ENCODE measurements at regions not wholly inside any gene's neighbourhood (a gene's known extent, or its start where the extent isn't known, plus 50 kb on each side); places are given as distances from the start of the nearest gene placed in this dataset.

DNA sequence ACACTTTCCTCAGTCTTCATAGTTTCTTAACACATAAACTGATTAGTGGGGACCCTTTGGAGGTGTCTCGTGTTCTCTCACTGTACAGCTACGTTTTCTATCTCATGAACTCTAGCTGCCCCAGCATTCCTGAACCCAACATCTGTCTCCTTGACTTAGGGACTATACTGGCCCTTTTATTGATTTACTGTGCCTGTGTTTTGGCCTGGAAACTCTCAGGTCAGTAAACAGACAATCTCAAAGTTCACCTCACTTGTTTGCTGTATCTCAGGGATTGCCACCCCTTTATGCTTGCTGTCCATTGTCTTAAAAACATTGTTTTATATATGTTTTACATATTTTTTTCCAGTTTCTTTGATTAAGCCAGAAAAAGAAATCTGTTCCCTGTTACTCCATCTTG lies 222.8 kb downstream of the FAM170A start:
- TF ChIP-seq, protein P1, sequence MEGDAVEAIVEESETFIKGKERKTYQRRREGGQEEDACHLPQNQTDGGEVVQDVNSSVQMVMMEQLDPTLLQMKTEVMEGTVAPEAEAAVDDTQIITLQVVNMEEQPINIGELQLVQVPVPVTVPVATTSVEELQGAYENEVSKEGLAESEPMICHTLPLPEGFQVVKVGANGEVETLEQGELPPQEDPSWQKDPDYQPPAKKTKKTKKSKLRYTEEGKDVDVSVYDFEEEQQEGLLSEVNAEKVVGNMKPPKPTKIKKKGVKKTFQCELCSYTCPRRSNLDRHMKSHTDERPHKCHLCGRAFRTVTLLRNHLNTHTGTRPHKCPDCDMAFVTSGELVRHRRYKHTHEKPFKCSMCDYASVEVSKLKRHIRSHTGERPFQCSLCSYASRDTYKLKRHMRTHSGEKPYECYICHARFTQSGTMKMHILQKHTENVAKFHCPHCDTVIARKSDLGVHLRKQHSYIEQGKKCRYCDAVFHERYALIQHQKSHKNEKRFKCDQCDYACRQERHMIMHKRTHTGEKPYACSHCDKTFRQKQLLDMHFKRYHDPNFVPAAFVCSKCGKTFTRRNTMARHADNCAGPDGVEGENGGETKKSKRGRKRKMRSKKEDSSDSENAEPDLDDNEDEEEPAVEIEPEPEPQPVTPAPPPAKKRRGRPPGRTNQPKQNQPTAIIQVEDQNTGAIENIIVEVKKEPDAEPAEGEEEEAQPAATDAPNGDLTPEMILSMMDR (IDR thresholded peaks at IDR 0.05), result no peak
- TF ChIP-seq POLR2A (IDR thresholded peaks at IDR 0.05), result no peak
